SHP77 (cell line): ENCODE measurements at regions not wholly inside any gene's neighbourhood (a gene's known extent, or its start where the extent isn't known, plus 50 kb on each side); places are given as distances from the start of the nearest gene placed in this dataset.
A peak's percentile ranks its signal among the peaks of the same experiment; 100 is the strongest.

Experiments
- DNase-seq, 2 experiments: peaks; one replicate each; lab custom pipeline; 2025; lab: John Stamatoyannopoulos, UW

DNA sequence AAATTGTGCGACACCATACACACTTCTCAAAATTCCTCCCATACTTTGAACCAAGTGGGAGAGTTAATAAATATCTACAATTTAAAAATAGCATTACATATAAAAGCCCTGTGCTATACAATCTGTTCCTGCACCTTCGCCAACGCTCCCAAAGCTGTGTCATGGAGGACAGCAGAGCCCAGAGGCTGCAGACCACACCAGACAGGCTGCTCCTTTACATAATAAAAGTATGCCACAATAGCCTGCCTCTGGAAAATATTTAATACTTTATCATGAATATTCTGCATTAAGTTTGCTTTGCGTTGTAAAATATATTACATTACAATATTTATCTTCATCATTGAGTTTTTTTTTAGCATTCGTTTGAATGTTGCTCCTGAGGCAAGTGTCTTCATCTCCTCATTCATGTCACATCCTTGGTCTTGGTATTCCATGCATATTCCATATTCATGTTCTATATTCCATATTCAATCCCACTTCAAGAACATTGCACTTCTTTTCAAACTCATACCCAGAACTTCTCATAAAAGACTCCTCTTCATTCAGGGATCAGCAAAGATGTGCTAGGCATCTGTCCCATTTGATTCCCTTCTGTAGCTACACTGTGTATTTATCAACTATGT lies 663.9 kb downstream of the POM121L12 start:
- no peak for DNase-seq

DNA sequence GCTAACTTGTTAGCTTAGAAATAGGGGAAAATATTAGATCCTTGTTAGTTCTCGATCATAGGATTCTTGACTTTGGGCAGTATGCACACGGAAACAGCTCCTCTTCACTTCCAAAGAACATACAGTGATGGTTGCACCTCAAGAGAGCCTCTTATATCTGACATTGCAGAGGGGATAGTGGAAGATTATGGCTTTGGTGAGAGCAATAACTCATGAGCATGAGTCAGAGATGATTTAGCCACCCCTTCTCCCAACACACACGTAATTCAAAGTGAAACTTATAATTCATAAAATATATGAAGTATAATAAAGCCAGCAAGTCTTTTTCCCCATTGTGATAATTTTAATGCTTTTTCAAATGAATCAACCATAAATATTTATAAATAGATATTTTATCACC lies 683.7 kb downstream of the POM121L12 start:
- no peak for DNase-seq

GRCh38 chr7:53740971-53741370 lies 705.5 kb downstream of the POM121L12 start:
- DNase-seq, result no peak

- DNase-seq, result no peak
Observed at GRCh38 chr7:53743697-53744402, 708.4 kb downstream of the POM121L12 start.

- no peak for DNase-seq
Observed at GRCh38 chr7:53744403-53744760, 708.9 kb downstream of the POM121L12 start.

- no peak for DNase-seq
Observed at GRCh38 chr7:53756946-53757345, 721.5 kb downstream of the POM121L12 start.

DNA sequence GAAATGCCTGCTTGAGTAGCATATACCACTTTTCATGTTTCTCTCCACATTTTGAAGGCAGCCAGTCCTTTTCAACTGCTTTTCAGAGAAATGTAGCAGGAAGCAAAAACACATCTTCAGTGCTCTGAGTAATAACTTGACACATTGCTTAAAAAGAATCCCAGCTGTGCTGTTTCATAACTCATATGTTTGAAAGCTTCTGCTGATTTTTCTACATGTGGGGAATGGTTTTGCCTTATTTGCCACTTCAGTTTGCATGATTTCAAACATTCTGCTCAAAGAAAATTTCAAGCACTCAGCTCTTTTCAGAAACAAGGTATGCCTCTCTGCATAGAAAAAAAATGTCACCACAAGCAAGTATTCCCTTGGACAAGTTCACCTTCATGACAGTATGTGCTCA lies 732.8 kb downstream of the POM121L12 start:
- DNase-seq, result no peak

DNA sequence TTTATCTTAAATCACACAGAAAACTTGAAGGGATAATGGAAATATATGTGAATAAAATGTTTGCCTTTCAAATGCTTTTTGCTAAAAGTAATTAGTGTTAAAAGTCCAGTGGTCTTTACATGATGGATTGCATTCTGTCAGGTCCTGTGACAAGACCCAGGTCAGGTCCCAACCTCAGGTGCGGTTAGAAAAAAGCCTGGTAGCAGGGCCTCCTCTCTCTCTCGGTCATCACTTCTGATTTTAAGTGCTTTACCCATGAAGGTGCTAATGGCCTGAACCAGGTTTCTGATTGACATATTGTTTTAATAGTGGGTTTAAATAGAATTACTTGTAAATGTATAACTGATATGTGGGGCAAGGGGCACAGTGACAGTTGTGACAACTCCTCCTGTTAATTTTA lies 736.3 kb downstream of the POM121L12 start:
- no peak for DNase-seq

GRCh38 chr7:53776323-53776722 lies 740.9 kb downstream of the POM121L12 start:
- no peak for DNase-seq

DNA sequence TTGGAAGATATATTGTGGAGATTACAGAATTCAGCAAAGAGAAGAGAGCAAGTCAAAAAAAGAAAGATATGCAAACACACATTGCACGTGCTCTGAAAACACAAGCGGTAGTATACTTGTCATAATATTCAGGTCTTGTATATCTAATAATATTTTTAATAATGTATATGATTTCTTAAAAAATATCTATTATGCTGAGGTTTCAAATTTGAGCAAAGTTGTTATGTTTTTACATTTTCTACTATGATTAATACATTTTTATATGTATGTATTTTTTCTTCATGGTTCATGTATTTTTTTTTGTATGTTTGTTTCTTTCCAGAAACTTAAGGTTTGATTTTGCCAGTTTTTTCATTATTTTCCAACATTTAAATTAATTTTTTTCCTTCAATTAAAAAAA lies 752.4 kb upstream of the VSTM2A start:
- no peak for DNase-seq

DNA sequence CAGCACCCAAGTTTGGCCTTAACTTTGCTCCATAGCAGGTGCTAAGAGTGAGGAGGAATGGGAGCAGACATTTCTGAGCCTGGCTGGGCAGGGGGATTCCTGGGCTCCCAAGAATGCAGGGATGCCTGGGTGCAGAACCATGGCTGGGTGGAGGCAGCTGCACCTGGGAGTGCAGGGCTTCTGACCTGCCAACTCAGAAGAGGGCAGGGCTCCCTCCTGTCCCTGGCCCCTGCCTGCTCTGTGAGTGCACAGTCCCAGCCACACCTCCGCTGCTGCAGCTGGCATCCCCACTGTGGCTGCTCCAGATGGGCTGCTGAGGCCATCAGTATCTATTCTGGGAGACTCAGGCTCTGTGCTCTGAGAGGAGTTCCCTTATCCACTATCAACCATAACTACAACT lies 747.4 kb upstream of the VSTM2A start:
- no peak for DNase-seq

DNA sequence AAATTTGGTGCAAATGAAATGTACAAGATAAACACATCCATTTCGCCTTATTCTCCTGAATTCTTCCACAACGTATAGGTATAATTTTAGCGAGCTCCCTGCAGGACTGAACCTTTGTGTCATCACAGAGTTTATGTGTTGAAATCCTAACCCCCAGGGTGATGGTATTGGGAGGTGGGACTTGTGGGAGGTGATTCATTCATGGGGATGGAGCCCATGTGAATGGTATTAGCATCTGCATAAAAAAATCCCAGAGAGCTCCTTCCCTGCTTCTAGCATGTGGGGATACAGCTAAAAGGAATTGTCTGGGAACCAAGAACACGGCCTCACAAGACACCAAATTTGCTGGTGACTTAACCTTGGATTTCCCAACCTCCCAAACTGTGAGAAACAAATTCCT lies 741.4 kb upstream of the VSTM2A start:
- no peak for DNase-seq

GRCh38 chr7:53806119-53806518 lies 736.1 kb upstream of the VSTM2A start:
- no peak for DNase-seq

DNA sequence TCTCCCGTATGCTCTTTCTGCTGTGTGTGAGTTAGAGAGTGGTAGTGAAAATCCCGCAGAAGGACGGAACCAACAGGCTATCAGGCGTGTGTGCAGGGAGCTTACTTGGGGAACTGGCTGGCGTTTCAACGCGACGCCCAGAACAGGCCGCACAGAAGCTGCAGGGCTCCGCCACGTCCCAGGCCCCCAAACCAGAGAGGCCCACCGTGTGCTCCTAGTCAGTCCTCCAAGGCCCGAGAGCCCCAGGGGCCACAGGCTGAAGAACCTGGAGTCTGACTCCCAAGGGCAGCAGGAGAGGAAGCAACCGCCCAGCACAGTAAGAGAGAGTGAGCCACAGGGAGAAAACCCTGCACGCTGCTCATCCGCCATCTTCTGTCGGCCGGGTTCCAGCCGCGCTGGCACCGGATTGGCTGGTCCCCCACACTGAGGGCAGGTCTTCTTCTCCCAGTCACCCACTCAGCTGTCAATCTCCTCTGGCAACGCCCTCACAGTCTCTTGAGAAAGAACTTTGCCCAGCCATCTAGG lies 730.6 kb upstream of the VSTM2A start:
- DNase-seq, result peak; percentile 92 to 97

DNA sequence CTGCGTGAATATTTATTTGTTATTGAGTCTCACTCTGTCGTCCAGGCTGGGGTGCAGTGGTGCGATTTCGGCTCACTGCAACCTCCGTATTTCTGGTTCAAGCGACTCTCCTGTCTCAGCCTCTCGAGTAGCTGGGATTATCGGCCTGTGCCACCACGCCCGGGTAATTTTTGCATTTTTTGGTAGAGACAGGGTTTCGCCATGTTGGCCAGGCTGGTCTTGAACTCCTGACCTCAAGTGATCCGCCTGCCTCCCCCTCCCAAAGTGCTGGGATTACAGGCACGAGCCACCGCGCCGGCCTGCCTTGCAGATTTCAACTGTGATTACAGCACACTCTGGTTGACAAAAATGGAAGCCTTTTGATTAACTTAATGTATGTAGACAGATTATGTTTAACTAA lies 730.0 kb upstream of the VSTM2A start:
- peak in 1 of 2 experiments; percentile 36 for DNase-seq

DNA sequence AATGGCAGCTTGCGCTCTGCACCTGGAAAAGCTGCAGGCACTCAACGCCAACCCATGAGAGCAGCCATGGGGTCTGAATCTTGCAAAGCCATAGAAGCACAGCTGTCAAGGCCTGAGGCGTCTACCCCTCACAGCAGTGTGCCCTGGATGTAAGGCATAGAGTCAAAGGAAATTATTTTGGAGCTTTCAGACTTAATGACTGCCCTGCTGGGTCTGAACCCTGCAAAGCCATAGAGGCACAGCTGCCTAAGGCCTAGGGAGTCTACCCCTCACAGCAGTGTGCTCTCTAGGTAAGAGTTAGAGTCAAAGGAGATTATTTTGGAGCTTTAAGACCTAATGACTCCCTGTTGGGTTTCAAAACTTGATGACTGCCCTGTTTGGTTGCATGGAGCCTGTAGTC lies 706.9 kb upstream of the VSTM2A start:
- DNase-seq, result no peak

- DNase-seq, result no peak
Observed at GRCh38 chr7:53877688-53878087, 664.5 kb upstream of the VSTM2A start.

- no peak for DNase-seq
Observed at GRCh38 chr7:53900856-53901528, 641.2 kb upstream of the VSTM2A start.

DNA sequence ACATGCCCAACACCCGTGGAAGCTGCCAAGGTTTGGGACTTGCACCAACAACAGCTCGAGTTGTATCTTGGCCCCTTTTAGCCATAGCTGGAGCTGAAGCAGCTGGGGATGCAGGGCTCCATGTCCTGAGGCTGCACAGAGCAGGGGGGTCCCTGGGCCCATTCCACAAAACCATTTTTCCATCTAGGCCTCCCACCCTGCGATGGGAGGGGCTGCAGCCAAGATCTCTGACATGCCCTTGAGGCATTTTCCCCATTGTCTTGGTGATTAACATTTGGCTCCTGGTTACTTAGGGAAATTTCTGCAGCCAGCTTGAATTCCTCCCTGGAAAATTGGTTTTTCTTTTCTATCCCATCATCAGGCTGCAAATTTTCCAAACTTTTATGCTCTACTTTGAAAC lies 637.8 kb upstream of the VSTM2A start:
- no peak for DNase-seq

DNA sequence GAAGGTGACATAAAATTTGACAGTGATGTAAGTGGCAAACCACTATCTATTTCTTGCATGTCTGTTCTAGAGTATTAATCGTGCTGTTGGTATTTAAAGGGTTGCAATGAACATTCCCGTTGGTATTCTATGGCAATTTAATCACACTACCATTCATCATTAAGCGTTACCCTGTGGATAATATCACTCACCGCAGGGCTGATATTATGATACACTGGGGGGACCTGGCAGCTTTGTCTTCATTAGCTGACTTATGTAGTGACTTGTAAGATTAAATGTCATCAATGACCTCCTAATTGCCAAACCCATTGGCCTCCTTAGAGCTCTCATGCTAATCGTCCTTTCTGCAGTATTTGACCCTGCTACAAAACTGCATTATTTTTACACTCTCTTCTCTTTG lies 624.5 kb upstream of the VSTM2A start:
- no peak for DNase-seq

GRCh38 chr7:53920011-53920410 lies 622.2 kb upstream of the VSTM2A start:
- DNase-seq, result no peak

DNA sequence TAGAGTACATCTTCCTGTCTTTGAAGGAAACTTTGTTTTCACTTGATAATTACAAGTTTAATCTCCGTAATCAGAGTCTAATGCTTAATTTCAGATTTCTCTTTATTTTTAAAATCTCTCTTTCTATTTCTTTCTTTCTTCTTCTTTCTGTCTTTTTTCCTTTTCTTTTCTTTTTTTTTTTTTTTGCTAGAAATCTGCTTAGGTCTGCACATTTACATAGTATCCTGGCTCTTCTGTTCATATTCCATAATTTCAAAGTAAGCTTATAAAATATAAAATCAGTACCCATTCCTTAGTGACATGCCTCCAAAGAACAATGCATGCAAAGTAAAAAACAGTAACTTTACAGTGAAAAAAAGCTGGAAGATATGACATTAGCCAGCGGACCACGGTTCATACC lies 601.7 kb upstream of the VSTM2A start:
- DNase-seq, result no peak

DNA sequence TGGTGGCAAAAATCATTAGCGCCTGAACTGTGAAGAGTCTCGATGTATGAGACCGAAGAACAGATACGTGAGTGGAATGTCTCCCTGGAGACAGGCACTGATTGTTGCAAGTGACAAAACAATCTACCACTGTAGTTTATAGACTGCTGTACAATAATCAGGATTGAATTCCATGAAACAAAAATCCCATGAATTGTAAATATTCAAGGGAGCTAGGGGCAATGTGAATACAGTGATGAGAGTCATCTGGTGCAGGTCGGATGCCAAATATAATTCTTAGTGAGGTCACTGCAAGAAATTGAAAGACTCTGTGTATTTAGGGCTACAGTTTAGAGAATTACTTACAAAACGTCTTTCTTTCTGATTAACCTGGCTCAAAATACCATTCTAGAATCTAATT lies 594.4 kb upstream of the VSTM2A start:
- no peak for DNase-seq
